Prostate gland (tissue), 2 donors: ENCODE measurements at regions not wholly inside any gene's neighbourhood (a gene's known extent, or its start where the extent isn't known, plus 50 kb on each side); places are given as distances from the start of the nearest gene placed in this dataset.

ENCODE experiments used
- CTCF ChIP-seq, 4 experiments: fragments of 200-600 bp in 2 of 4; fragments of 450-650 bp in 2 of 4; sonication (generic) in 2 of 4; IDR thresholded peaks; 1 replicate in 3 of 4; 2 replicates in 1 of 4; pipeline ENCODE4 v1.5.1; 2016 to 2019; ENCODE audit warnings: antibody characterized with exemption in 4 of 4, mild to moderate bottlenecking in 2 of 4, moderate library complexity in 2 of 4
- POLR2A ChIP-seq: fragments of 450-650 bp; IDR thresholded peaks from one replicate; pipeline ENCODE4 v1.6.1; 2016; ENCODE audit warnings: antibody characterized with exemption, mild to moderate bottlenecking

GRCh38 chr3:22632536-22632935 is 570.6 kb upstream of the UBE2E2 start:
- TF ChIP-seq CTCF (IDR thresholded peaks at IDR 0.05) (no peak), POLR2A (no peak)
